ENCODE measurements at regions not wholly inside any gene's neighbourhood (a gene's known extent, or its start where the extent isn't known, plus 50 kb on each side); places are given as distances from the start of the nearest gene placed in this dataset.
A peak's percentile ranks its signal among the peaks of the same experiment; 100 is the strongest.

DNA sequence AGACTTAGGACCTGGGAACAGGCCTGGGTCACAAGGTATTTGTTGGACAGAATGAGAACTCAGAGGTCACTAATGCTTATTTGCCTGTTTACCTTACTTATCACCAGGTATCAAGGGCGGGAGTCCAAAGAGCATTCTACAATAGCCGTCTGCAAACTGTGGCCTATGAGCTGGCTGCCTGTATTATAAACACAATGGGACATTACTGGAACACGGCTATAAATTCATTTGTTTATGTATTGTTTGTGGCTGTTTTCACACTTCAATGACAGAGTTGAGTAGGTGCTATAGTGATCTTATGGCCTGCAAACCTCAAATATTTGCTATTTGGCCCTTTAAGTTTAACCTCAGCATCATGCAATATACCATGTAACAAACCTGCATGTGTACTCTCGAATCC lies 76.6 kb upstream of the ASTN2 start:
- H3K4me1 ChIP-seq, result no peaks in the 10 kb centered on the region
- no peak overlapping the region for H3K27ac ChIP-seq
- H3K36me3 ChIP-seq, result no peaks in the 10 kb centered on the region
- H3K27me3 ChIP-seq, result no peaks in the 10 kb centered on the region
- H3K4me3 ChIP-seq, result no peak overlapping the region
- intact Hi-C loops (cut with DNase I), result no loop called here
- DNase-seq (ENCODE audit: extremely low spot score in 2 of 2), result no peak
- H3K9me3 ChIP-seq, result no peaks in the 10 kb centered on the region
- TF ChIP-seq POLR2A (IDR thresholded peaks at IDR 0.05), result no peak
- TF ChIP-seq, protein P1, sequence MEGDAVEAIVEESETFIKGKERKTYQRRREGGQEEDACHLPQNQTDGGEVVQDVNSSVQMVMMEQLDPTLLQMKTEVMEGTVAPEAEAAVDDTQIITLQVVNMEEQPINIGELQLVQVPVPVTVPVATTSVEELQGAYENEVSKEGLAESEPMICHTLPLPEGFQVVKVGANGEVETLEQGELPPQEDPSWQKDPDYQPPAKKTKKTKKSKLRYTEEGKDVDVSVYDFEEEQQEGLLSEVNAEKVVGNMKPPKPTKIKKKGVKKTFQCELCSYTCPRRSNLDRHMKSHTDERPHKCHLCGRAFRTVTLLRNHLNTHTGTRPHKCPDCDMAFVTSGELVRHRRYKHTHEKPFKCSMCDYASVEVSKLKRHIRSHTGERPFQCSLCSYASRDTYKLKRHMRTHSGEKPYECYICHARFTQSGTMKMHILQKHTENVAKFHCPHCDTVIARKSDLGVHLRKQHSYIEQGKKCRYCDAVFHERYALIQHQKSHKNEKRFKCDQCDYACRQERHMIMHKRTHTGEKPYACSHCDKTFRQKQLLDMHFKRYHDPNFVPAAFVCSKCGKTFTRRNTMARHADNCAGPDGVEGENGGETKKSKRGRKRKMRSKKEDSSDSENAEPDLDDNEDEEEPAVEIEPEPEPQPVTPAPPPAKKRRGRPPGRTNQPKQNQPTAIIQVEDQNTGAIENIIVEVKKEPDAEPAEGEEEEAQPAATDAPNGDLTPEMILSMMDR (IDR thresholded peaks at IDR 0.05), result no peak
- no peak for TF ChIP-seq POLR2AphosphoS5 (IDR thresholded peaks at IDR 0.05; ENCODE audit: insufficient read depth in 1 of 2, low read depth in 1 of 2)

DNA sequence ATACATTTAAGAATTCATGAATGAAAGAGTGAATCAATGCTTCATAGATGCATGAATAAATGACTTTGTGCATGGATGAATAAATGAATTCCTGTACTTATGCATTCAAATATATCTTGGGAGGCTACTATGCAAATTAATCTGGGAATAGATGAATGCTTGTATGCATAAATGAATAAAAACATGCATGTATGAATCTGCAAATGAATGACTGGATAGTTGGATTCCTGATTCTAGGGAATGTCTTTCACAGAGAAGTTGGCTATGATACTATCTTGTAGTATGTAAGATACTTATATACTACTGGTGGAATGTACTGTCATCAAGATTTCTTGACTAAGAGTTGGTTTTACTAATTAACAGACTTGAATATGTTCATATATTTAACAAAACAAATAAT lies 75.3 kb upstream of the ASTN2 start:
- Histone ChIP-seq H3K27me3 (no peaks in the 10 kb centered on the region), H3K4me1 (no peaks in the 10 kb centered on the region), H3K36me3 (no peaks in the 10 kb centered on the region), H3K9me3 (no peaks in the 10 kb centered on the region), H3K27ac (no peak overlapping the region), H3K4me3 (no peak overlapping the region)
- DNase-seq (ENCODE audit: extremely low spot score in 2 of 2), result no peak
- intact Hi-C loops (cut with DNase I), result no loop called here
- TF ChIP-seq POLR2A (IDR thresholded peaks at IDR 0.05), result no peak
- TF ChIP-seq POLR2AphosphoS5 (IDR thresholded peaks at IDR 0.05; ENCODE audit: insufficient read depth in 1 of 2, low read depth in 1 of 2), result no peak
- TF ChIP-seq, protein P1 (IDR thresholded peaks at IDR 0.05), result no peak

DNA sequence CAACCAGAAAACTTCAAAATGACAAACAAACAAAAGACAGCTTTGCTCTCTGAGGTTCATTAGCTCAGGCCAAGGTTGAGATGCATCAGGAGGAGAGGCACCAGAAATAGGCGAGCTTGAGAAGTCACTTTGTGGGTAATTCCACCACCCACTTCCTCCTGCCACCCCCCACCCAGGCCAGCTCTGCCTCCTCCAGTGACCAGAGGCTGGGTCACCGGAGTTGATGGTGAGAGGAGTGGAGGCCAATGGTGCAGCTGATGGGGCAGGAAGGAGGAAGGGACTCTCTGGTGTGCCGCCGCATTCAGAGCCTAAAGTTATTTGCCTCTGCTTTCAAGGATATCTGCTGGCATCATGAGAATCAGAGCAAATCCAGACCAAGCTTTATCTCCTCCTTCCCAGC lies 73.8 kb upstream of the ASTN2 start:
- H3K36me3 ChIP-seq, result no peaks in the 10 kb centered on the region
- H3K27ac ChIP-seq, result no peak overlapping the region
- intact Hi-C loops (cut with DNase I), result no loop called here
- no peak overlapping the region for H3K4me3 ChIP-seq
- no peaks in the 10 kb centered on the region for H3K27me3 ChIP-seq
- H3K4me1 ChIP-seq, result no peaks in the 10 kb centered on the region
- no peak for DNase-seq (ENCODE audit: extremely low spot score in 2 of 2)
- H3K9me3 ChIP-seq, result no peaks in the 10 kb centered on the region
- no peak for TF ChIP-seq POLR2A (IDR thresholded peaks at IDR 0.05)
- TF ChIP-seq, protein P1 (IDR thresholded peaks at IDR 0.05), result no peak
- TF ChIP-seq POLR2AphosphoS5 (IDR thresholded peaks at IDR 0.05; ENCODE audit: insufficient read depth in 1 of 2, low read depth in 1 of 2), result no peak

DNA sequence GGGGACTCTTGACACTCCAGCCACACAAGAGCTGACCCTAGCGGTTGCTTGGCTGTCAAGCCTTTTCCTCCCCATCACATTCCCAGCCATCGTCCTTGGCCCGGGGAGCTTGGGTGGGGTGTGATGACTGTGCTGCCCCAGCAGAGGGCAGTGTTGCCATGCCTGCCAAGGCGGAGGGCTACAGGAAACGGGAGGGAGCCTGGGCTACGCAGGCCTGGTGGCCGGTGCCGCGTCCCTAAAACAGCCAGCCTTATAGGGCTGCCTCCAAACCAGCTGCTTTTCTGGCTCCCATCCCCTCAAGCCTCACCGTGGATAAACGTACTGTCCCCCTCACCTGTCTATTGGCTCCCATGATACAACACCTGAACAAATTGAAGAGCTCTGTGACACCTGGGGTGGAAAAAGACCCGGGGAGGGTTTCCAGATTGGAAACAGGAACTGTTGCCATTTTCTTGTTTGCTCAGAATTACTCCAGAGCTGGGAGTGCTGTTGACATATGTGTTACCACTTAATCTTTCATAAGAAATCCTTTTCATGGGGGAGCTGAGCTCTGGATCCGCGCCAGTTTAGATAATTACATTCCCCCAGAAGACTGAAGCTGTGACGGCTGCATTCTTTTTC lies 72.8 kb upstream of the ASTN2 start:
- Histone ChIP-seq H3K4me1 (no peaks in the 10 kb centered on the region), H3K9me3 (no peaks in the 10 kb centered on the region), H3K27me3 (no peaks in the 10 kb centered on the region), H3K27ac (no peak overlapping the region), H3K36me3 (no peaks in the 10 kb centered on the region), H3K4me3 (no peak overlapping the region)
- no peak for TF ChIP-seq POLR2AphosphoS5 (IDR thresholded peaks at IDR 0.05; ENCODE audit: insufficient read depth in 1 of 2, low read depth in 1 of 2)
- TF ChIP-seq, protein P1 (IDR thresholded peaks at IDR 0.05), result peak in 2 of 3 experiments; percentile 43 to 60
- no peak for DNase-seq (ENCODE audit: extremely low spot score in 2 of 2)
- intact Hi-C loops (cut with DNase I), result no loop called here

DNA sequence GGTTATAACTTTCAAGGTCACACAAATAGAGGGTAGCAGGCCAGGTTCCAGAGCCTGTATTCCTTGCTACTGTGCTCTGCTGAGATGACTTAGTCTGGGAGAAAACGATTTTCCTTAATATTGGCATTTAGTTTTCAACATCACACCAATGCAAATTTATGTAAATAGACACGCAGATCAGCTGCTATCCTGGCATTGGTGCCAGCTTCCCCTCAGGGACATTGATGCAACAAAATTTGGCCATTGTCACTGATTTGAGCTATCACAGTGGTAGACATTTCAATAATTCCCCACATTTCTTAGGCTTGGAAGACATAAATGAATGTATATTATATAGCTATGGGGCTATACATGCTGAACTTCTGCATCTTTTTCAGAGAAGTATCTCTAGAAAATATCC lies 71.6 kb upstream of the ASTN2 start:
- intact Hi-C loops (cut with DNase I), result no loop called here

More for the DNA sequence above, 71.6 kb upstream of the ASTN2 start:
- TF ChIP-seq POLR2AphosphoS5 (IDR thresholded peaks at IDR 0.05; ENCODE audit: insufficient read depth in 1 of 2, low read depth in 1 of 2) (no peak), POLR2A (IDR thresholded peaks at IDR 0.05) (no peak)
- TF ChIP-seq, protein P1 (IDR thresholded peaks at IDR 0.05), result no peak
- no peak overlapping the region for H3K4me3 ChIP-seq
- no peaks in the 10 kb centered on the region for H3K9me3 ChIP-seq
- H3K36me3 ChIP-seq, result no peaks in the 10 kb centered on the region
- H3K27ac ChIP-seq, result no peak overlapping the region
- H3K4me1 ChIP-seq, result no peaks in the 10 kb centered on the region
- no peak for DNase-seq (ENCODE audit: extremely low spot score in 2 of 2)
- no peaks in the 10 kb centered on the region for H3K27me3 ChIP-seq
